ENCODE measurements at regions not wholly inside any gene's neighbourhood (a gene's known extent, or its start where the extent isn't known, plus 50 kb on each side); places are given as distances from the start of the nearest gene placed in this dataset.

DNA sequence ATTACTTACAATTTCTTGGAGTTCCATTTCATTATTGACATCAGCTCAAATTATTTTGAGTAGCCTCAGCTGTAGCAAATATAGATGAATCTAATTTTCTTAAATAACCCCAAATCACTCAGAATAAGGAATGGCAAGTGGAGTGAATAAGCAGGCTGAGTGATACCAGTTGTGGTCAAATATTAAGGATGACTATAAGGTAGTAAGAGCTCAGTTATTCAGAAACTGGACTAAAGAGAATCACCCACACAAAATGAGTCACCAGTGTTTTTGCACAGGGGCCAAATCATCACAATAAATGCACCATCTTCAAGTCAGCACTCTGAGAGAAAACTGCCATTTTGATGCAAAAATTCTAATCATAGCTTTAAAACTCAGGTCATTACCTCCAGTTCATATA is 128.9 kb upstream of the TARS1 start:
- TF ChIP-seq, protein P1, sequence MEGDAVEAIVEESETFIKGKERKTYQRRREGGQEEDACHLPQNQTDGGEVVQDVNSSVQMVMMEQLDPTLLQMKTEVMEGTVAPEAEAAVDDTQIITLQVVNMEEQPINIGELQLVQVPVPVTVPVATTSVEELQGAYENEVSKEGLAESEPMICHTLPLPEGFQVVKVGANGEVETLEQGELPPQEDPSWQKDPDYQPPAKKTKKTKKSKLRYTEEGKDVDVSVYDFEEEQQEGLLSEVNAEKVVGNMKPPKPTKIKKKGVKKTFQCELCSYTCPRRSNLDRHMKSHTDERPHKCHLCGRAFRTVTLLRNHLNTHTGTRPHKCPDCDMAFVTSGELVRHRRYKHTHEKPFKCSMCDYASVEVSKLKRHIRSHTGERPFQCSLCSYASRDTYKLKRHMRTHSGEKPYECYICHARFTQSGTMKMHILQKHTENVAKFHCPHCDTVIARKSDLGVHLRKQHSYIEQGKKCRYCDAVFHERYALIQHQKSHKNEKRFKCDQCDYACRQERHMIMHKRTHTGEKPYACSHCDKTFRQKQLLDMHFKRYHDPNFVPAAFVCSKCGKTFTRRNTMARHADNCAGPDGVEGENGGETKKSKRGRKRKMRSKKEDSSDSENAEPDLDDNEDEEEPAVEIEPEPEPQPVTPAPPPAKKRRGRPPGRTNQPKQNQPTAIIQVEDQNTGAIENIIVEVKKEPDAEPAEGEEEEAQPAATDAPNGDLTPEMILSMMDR (conservative IDR thresholded peaks at IDR 0.05), result no peak
- H3K27ac ChIP-seq, result no peak overlapping the region

DNA sequence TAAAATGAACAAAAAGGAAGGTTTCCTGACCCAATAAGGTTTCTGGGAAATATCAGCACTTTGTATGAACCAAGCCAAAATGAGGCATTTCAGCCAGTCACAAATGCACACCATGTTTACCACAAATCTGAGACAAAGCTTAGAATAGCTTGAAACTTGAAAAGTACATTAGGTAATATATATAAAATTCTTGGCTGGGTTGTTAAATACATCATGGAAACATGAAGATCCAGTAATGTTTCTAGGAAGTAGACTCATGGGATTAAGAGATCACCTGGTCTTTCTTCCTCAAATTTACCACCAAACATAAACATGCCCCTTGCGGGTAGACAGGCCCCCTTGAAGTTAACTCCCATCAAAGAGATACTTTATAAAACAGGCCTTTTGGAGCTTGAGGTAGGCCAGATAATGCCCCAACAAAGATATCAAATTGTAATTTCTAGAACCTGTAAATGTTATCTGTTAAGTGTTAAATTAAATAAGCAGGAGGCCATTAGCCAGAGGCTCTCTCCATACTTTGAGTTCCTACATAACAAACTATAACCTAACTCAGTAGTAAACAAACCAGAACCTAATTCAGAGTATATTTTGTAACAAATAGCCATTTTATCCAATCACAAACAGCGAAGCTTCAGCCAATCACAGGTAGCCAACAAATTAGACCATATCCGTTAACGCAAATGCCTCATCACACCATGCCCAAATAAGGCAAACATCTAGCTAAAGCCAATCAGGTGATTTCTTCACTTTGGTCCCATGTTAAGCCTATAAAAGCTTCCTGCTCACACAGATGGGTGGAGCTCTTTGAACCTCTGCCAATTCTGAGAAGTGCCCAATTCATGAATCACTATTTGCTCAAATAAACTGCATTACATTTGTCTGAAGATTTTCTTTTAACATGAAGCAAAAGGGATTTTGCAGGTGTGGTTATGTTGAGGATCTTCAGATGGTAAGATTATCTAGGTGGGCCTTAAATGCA is 127.9 kb upstream of the TARS1 start:
- H3K27ac ChIP-seq, result no peak overlapping the region

DNA sequence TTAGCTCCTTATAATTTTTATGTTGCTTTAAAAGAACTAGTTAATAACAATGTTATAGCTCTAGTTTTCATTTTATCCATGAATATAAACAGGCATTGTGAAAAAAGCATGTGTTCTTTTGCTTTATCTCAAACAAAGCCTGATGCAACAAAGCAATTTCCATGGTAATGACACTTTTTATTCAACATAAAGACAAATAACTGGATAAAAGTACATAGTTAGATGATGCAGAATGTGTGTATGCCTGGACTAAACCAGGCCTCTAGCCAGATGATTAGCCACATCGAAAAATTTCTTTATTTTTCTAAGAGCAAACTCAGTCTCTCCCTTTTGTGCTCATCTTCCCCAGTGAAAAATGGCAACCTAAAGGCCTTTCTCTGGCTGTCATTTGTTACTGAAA is 125.6 kb upstream of the TARS1 start:
- H3K27ac ChIP-seq, result no peak overlapping the region
- TF ChIP-seq, protein P1 (conservative IDR thresholded peaks at IDR 0.05), result no peak

More for the DNA sequence above, 127.9 kb upstream of the TARS1 start:
- TF ChIP-seq, protein P1 (conservative IDR thresholded peaks at IDR 0.05), result no peak

DNA sequence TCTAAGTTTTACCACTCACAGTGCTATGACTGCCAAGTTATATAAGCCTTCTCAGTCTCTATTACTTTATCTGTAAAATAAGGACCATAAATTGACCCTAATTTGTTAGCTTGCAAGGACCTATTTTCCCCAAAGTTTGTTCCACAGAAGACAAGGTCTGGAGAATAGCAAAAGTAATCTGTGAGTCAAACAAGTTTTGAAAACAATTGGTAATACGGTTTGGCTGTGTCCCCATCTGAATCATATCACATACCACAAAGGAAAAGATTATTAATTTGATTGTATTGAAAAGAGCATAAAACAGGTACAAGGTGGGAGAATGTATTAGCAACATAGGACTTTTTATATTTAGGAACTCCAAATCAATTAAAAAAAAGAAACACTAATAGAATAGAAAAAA is 124.0 kb upstream of the TARS1 start:
- no peak overlapping the region for H3K27ac ChIP-seq

DNA sequence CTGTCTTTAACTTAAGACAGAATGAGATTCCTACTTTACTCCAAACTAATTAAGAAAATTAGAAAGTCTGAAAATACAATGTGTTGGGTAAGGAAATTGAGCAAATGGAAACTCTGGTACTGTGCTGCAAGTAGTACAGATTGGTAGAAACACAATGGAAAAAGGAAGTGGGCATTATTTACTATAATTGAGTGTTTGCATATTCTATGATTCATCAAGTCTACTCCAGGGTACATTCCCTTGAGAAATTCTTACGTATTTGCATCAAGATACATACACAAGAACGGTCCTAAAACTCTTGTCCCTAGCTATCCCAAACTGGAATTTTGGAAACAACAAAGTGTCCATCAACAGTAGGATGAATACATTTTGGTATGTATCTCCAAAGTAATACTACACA is 123.5 kb upstream of the TARS1 start:
- no peak overlapping the region for H3K27ac ChIP-seq
- TF ChIP-seq, protein P1 (conservative IDR thresholded peaks at IDR 0.05), result no peak

More for the DNA sequence above, 124.0 kb upstream of the TARS1 start:
- TF ChIP-seq, protein P1 (conservative IDR thresholded peaks at IDR 0.05), result no peak

DNA sequence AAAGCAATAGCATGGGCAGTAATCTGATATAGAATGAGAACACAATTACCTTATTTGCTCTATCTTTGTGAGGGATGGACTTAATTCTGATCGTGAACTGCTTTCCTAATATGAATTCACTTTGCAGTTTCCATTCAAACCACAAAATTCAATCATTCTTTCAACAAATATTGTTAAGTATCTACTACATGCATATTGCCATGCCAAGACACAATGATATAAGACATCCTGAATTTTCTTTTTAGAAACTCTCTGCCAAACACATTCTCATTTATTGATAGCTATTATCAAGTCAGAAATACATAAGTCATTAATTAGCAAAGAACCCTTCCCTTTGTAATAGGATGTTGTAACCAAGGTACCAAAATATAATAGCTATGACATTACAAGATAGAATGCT is 121.6 kb upstream of the TARS1 start:
- TF ChIP-seq, protein P1 (conservative IDR thresholded peaks at IDR 0.05), result no peak
- H3K27ac ChIP-seq, result no peak overlapping the region

DNA sequence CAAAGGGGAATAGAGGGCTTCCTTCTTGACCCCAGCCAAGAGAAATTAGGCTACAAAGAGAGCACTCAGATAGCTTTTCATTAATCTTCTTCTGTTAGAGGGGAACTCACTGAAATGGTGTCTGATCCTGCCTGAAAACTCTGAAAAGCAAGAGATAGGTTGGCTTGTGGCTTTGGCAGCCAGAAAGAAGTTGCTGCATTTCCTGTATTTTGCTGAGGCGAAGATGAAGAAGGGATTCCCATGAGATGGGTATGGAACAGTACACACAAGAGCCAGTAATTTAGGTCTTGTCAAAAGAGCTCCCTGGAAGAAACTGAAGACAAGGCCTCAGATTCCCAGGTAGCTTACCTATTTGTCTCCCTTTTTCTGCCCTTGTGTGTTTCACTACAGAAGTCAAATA is 120.9 kb upstream of the TARS1 start:
- TF ChIP-seq, protein P1 (conservative IDR thresholded peaks at IDR 0.05), result no peak
- H3K27ac ChIP-seq, result no peak overlapping the region

Data from VCaP (cell line).